Activated CD4-positive, alpha-beta memory T cell treated with anti-CD3 and anti-CD28 coated beads, Interleukin-2, amount 10 ng/mL, durations not matched to agents 7 days and 5 days (primary cell): ENCODE measurements at regions not wholly inside any gene's neighbourhood (a gene's known extent, or its start where the extent isn't known, plus 50 kb on each side); places are given as distances from the start of the nearest gene placed in this dataset.

ENCODE experiments used
- CTCF ChIA-PET: fragments of 350-600 bp; sonication (Branson Sonifier 250); formaldehyde crosslinking; loops from one replicate; lab custom pipeline; 2021; ENCODE audit warnings: antibody characterized with exemption, inconsistent platforms; lab: Charles Lee
- POLR2A ChIA-PET: fragments of 350-600 bp; sonication (Branson Sonifier 250); formaldehyde crosslinking; loops from one replicate; lab custom pipeline; 2021; ENCODE audit warnings: antibody characterized with exemption; lab: Charles Lee
- DNase-seq: peaks from one replicate; pipeline ENCODE4 v3.0.0-alpha.2; 2020
- H3K27ac Mint-ChIP-seq: one replicate; pipeline ENCODE4 v1.8.0; 2021; ENCODE audit warnings: mild to moderate bottlenecking, mixed read lengths
- H3K27me3 Mint-ChIP-seq: one replicate; pipeline ENCODE4 v1.8.0; 2021; ENCODE audit warnings: mixed read lengths
- H3K36me3 Mint-ChIP-seq: one replicate; pipeline ENCODE4 v1.8.0; 2021; ENCODE audit warnings: low read depth, mixed read lengths
- H3K4me1 Mint-ChIP-seq: one replicate; pipeline ENCODE4 v1.8.0; 2021; ENCODE audit warnings: mixed read lengths
- H3K4me3 Mint-ChIP-seq: one replicate; pipeline ENCODE4 v1.8.0; 2021; ENCODE audit warnings: mild to moderate bottlenecking, mixed read lengths
- H3K9me3 Mint-ChIP-seq: one replicate; pipeline ENCODE4 v1.8.0; 2021; ENCODE audit warnings: mixed read lengths

DNA sequence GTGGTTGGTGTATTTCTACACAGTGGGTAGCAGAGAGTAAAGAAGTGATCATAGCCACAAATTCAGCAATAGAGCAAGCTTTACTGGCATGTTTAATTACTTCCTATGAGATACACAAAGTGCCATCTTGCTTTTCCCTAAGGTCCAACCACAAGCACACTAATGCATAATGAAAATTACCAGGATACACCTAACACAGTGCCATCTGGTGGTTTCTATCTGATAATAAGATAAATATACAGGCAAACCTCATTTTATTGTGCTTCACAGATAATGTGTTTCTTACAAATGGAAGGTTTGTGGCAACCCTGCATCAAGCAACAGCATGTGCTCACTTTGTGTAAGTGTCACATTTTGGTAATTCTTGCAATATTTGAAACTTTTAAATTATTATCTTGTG lies 223.0 kb downstream of the NSUN3 start:
- Mint-ChIP-seq H3K27ac (no peak overlapping the region), H3K4me1 (no peaks in the 10 kb centered on the region), H3K4me3 (no peak overlapping the region), H3K27me3 (no peaks in the 10 kb centered on the region), H3K9me3 (no peaks in the 10 kb centered on the region), H3K36me3 (no peaks in the 10 kb centered on the region)
- ChIA-PET POLR2A (no interaction called here), CTCF (interaction anchor here (1.2 kb wide), 1 partner anchor 36 kb away, joined by 3 read pairs; no protein-coding TSS in a partner anchor)
- DNase-seq, result no peak

DNA sequence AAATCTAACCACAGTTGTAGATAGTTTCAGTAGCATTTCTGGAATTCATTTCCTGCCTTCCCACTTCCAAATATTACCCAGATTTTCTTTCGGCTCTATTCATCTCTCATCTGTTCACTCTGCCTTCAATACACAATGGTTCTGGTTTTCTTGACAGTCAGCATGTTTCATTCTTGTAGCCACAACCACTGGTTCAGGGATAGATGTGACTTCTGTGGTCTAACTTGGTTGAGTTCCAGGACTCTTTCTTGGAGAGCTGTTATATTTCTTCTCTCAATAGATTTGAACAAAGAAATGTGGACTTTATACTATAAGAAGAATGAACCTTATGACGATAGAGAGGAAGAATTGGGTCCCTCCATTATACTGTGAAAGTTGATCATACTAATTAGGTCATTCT lies 228.8 kb downstream of the NSUN3 start:
- CTCF ChIA-PET, result no interaction called here
- Mint-ChIP-seq H3K9me3 (no peaks in the 10 kb centered on the region), H3K27me3 (no peaks in the 10 kb centered on the region), H3K27ac (no peak overlapping the region), H3K4me3 (no peak overlapping the region), H3K36me3 (no peaks in the 10 kb centered on the region), H3K4me1 (no peaks in the 10 kb centered on the region)
- POLR2A ChIA-PET, result no interaction called here
- DNase-seq, result no peak

DNA sequence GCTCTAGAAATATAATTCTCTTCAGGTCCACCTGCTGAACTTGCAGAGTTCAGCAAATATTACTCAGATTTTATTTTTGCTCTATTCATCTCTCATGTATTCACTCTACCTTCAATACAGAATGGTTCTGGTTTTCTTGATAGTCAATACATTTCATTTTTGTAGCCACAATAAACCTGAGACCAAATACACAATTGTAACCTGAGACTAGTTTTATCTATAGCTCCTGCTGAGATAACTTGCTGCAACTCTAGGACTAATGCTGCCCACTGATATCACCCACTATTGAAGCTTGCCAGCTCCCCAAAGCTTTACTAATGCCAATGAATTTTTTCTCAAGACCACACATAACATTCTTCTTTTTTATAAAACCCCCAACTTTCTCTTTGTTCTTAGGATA lies 229.3 kb downstream of the NSUN3 start:
- H3K9me3 Mint-ChIP-seq, result no peaks in the 10 kb centered on the region
- CTCF ChIA-PET, result no interaction called here
- no peaks in the 10 kb centered on the region for H3K36me3 Mint-ChIP-seq
- no peaks in the 10 kb centered on the region for H3K27me3 Mint-ChIP-seq
- no peak for DNase-seq
- no peak overlapping the region for H3K27ac Mint-ChIP-seq
- POLR2A ChIA-PET, result no interaction called here
- H3K4me3 Mint-ChIP-seq, result no peak overlapping the region
- H3K4me1 Mint-ChIP-seq, result no peaks in the 10 kb centered on the region

DNA sequence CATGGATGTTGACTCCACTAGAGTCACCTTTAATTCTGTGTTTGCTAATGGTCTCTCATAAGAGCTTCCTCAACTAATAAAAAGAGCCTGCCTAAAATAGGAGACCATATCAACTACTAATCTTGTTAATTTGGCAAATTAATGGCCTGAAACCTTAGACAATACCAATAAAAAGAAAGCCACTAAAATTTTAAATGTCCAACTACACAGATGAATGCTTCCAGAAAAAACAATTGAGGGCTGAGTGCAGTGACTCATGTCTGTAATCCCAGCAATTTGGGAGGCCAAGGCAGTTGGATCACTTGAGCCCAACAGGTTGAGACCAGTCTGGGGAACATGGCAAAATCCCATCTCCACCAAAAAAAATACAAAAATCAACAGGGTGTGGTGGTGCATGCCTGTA lies 230.9 kb downstream of the NSUN3 start:
- Mint-ChIP-seq H3K36me3 (no peaks in the 10 kb centered on the region), H3K4me3 (no peak overlapping the region), H3K4me1 (no peaks in the 10 kb centered on the region), H3K27ac (no peak overlapping the region), H3K9me3 (no peaks in the 10 kb centered on the region), H3K27me3 (no peaks in the 10 kb centered on the region)
- ChIA-PET CTCF (no interaction called here), POLR2A (no interaction called here)
- DNase-seq, result no peak

DNA sequence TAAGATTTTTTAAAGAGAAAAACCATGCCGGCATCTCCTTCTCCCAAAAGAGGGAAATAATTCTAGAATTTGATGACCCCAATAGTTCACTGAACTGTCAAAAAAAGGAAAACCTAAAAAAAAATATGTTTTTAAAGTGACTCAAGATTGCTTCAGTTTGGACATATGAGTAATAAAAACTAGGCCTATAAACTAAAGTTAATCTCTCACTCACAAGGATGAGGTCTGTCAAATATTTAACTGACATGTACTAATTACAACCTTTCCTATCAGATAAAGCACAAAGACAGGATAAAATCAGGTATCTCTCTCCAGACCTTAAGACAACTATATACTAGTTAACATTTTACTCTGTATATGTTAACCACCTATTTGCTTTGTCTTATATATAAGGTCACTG lies 231.9 kb downstream of the NSUN3 start:
- ChIA-PET CTCF (no interaction called here), POLR2A (no interaction called here)
- no peak overlapping the region for H3K27ac Mint-ChIP-seq
- DNase-seq, result no peak
- H3K36me3 Mint-ChIP-seq, result no peaks in the 10 kb centered on the region
- H3K4me3 Mint-ChIP-seq, result no peak overlapping the region
- H3K9me3 Mint-ChIP-seq, result no peaks in the 10 kb centered on the region
- no peaks in the 10 kb centered on the region for H3K27me3 Mint-ChIP-seq
- H3K4me1 Mint-ChIP-seq, result no peaks in the 10 kb centered on the region

DNA sequence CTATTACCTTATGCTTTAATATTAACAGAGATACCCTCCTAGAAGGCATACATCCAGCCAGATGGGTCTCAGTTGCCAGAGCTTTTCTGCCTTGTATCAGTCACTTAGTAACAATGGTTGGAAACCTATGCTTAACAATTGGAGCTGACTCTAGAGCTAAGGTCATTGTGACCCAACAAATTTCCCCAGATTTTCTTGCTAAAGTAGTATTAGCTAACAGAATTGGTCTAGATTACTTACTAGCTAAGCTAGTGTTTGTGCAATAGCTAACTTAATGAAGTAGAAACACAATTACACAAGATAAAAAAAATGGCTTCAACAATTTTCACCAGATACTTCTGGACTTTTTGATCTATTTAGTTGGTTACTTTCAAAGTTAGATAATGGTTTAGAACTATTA lies 236.9 kb downstream of the NSUN3 start:
- Mint-ChIP-seq H3K9me3 (no peaks in the 10 kb centered on the region), H3K27me3 (no peaks in the 10 kb centered on the region), H3K4me1 (no peaks in the 10 kb centered on the region), H3K27ac (no peak overlapping the region), H3K36me3 (no peaks in the 10 kb centered on the region), H3K4me3 (no peak overlapping the region)
- ChIA-PET CTCF (no interaction called here), POLR2A (no interaction called here)
- DNase-seq, result no peak

DNA sequence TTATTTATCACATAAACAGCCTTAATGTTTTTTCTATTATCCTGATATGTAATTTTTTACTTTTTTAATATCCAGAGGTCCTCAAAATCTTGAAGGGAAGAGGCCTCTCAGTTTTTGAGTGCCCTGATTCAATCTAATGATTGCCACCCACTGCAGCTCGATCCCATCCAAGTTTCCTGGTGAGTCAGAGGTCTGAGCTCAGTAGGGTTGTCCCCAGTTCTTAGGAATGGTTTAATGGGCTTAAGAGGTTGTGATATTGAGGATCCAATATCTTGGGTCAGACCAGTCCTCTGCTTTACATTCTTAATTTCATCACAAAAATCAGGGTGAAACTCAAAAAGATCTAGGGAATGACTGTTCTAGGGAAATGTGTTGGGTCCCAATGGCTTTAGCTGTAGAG lies 238.5 kb downstream of the NSUN3 start:
- Mint-ChIP-seq H3K27me3 (no peaks in the 10 kb centered on the region), H3K27ac (no peak overlapping the region), H3K36me3 (no peaks in the 10 kb centered on the region), H3K9me3 (no peaks in the 10 kb centered on the region), H3K4me1 (no peaks in the 10 kb centered on the region), H3K4me3 (no peak overlapping the region)
- no peak for DNase-seq
- ChIA-PET CTCF (no interaction called here), POLR2A (no interaction called here)

DNA sequence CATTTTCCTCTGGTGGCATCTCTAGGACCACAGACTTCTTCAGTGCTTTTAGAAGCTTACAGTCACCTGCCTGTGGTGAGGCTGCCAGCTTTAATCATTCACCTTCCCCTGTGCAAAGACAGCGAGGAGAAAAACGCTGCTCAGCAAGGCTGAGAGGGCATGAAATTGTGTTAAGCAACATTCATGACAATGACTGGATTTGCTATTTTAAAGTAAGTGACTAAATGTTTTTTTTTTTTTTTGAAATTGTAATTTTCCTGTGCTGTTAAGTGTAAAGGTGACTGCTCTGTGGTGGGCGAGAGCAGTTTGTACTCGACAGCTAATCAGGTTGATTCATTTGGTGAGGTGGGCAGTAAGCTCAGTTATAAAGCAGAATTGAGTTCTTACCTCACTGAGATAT lies 240.4 kb downstream of the NSUN3 start:
- Mint-ChIP-seq H3K36me3 (no peaks in the 10 kb centered on the region), H3K9me3 (no peaks in the 10 kb centered on the region), H3K27me3 (no peaks in the 10 kb centered on the region), H3K27ac (no peak overlapping the region), H3K4me3 (no peak overlapping the region), H3K4me1 (no peaks in the 10 kb centered on the region)
- ChIA-PET POLR2A (no interaction called here), CTCF (no interaction called here)
- DNase-seq, result no peak

DNA sequence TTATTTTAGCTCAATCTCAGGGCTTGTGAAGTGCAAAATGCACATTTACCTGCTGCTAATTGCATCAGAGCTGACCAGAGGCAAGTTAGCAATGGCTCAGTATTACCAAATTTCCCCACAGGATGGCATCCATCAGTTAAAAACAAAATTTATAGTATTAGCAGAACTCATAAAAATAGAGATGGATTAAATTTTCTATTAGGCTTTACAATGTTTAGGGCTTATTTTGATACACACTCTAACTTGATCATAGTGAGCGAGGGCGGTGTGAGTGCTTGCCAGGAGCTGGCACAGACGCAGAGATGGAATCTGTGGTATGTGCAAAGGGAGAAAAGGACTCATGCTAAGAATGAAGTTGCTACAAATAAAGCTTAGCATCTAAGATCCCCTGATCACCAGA lies 241.0 kb downstream of the NSUN3 start:
- ChIA-PET CTCF (no interaction called here), POLR2A (no interaction called here)
- H3K4me1 Mint-ChIP-seq, result no peaks in the 10 kb centered on the region
- H3K9me3 Mint-ChIP-seq, result no peaks in the 10 kb centered on the region
- DNase-seq, result no peak
- H3K27me3 Mint-ChIP-seq, result no peaks in the 10 kb centered on the region
- H3K27ac Mint-ChIP-seq, result no peak overlapping the region
- H3K4me3 Mint-ChIP-seq, result no peak overlapping the region
- no peaks in the 10 kb centered on the region for H3K36me3 Mint-ChIP-seq

DNA sequence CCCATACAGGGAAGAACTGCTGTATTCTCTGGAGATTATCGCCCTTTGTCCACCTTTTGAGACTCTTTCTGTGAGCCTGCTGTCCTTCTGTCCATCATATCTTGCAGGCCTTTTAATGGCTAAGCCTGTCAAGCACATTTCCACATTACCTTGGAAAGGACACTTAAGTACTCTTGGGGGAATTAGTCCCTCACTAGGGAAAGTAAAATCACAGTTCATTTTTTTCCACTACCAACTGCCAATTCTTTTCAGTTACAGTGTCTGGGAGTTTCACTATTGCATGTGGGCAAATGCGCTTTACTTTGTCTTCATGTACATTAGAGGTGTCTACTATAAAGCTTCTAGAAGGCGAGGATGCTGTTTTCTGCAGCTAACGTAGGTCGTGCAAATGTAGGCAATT lies 242.1 kb downstream of the NSUN3 start:
- H3K36me3 Mint-ChIP-seq, result no peaks in the 10 kb centered on the region
- ChIA-PET CTCF (no interaction called here), POLR2A (no interaction called here)
- no peaks in the 10 kb centered on the region for H3K27me3 Mint-ChIP-seq
- H3K27ac Mint-ChIP-seq, result no peak overlapping the region
- no peaks in the 10 kb centered on the region for H3K9me3 Mint-ChIP-seq
- no peak for DNase-seq
- no peak overlapping the region for H3K4me3 Mint-ChIP-seq
- H3K4me1 Mint-ChIP-seq, result no peaks in the 10 kb centered on the region

DNA sequence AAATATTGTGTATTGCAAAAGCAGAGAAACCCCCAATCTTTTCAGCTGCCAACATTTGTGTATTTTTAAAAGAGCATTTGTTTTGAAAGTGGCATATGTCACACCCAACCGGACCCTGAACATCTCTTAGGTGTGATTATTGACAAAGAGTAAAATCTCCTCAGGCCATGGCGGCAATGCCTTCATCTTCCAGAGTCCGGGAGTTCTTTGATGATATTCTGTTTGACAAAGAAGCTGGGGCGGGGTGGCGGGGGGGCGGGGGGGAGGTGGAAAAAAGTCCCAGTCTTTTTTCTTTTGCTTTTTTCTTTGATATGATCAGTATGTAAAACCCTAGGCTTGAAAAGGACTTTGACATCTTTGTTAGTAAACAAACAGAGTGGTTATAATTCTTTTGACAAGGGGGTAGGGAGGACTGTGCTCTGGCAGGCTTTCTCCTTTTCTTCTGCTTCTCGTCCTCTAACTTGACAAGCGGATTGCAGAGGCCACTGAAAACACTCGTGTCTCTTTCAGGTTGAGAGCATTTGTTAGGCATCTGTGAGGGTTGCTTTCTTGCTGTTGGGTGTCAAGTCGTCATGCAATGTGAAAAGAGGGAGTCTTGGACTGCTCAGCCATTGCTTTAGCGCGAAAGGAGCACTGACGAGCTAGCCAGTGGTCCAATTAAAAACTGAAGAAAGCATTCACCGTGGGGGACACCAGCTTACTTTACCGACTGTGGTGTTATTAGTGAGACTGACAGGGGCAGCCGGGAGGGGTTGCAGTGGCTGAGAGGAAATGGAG lies 243.2 kb downstream of the NSUN3 start:
- no peaks in the 10 kb centered on the region for H3K9me3 Mint-ChIP-seq
- H3K4me1 Mint-ChIP-seq, result no peaks in the 10 kb centered on the region
- POLR2A ChIA-PET, result no interaction called here
- no peaks in the 10 kb centered on the region for H3K27me3 Mint-ChIP-seq
- no peaks in the 10 kb centered on the region for H3K36me3 Mint-ChIP-seq
- CTCF ChIA-PET, result no interaction called here
- no peak for DNase-seq
- no peak overlapping the region for H3K27ac Mint-ChIP-seq
- H3K4me3 Mint-ChIP-seq, result no peak overlapping the region

DNA sequence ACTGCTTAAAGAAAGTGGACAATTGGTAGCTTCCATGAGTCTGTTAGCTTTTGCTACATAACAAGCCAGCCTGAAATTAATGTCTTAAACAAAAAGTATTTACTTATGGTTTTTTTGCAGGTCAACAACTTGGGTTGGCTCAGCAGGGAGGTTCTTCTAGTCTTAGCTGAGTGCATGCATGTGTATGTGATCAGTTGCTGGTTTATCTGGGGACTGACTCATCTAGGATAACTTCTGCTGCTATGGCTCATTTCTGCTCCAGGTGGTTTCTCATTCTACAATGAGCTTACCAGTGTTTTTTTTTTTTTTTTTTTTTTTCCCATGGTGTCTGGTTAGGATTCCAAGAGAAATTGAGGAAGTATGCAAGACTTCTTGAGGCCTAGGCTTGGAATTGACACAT lies 244.7 kb downstream of the NSUN3 start:
- Mint-ChIP-seq H3K4me1 (no peaks in the 10 kb centered on the region), H3K27me3 (no peaks in the 10 kb centered on the region), H3K36me3 (no peaks in the 10 kb centered on the region), H3K9me3 (no peaks in the 10 kb centered on the region), H3K27ac (no peak overlapping the region), H3K4me3 (no peak overlapping the region)
- DNase-seq, result no peak
- CTCF ChIA-PET, result interaction anchor here (0.7 kb wide), 1 partner anchor 42 kb away, joined by 3 read pairs; no protein-coding TSS in a partner anchor
- POLR2A ChIA-PET, result no interaction called here

DNA sequence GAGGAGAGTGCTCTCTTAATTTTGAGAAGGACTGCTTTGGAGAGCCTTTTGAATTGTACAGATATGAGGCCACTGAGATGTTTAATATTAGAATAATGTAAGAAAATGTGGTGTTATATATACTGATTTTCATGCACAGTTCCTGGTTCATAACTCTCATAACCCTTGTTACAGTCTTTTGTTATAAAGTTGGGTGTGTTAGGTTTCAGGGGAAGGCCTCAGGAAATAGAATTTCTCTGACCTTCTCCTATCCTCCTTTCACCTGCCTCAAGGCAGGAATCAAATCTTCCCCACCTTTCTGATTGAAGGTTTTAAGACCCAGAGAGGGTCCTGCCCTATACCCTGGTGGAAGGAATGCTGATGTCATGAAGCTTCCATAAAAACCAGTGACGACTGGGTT lies 245.9 kb downstream of the NSUN3 start:
- DNase-seq, result no peak
- POLR2A ChIA-PET, result no interaction called here
- no peak overlapping the region for H3K27ac Mint-ChIP-seq
- no peaks in the 10 kb centered on the region for H3K36me3 Mint-ChIP-seq
- no peaks in the 10 kb centered on the region for H3K27me3 Mint-ChIP-seq
- no peaks in the 10 kb centered on the region for H3K9me3 Mint-ChIP-seq
- H3K4me3 Mint-ChIP-seq, result no peak overlapping the region
- CTCF ChIA-PET, result no interaction called here
- no peaks in the 10 kb centered on the region for H3K4me1 Mint-ChIP-seq

DNA sequence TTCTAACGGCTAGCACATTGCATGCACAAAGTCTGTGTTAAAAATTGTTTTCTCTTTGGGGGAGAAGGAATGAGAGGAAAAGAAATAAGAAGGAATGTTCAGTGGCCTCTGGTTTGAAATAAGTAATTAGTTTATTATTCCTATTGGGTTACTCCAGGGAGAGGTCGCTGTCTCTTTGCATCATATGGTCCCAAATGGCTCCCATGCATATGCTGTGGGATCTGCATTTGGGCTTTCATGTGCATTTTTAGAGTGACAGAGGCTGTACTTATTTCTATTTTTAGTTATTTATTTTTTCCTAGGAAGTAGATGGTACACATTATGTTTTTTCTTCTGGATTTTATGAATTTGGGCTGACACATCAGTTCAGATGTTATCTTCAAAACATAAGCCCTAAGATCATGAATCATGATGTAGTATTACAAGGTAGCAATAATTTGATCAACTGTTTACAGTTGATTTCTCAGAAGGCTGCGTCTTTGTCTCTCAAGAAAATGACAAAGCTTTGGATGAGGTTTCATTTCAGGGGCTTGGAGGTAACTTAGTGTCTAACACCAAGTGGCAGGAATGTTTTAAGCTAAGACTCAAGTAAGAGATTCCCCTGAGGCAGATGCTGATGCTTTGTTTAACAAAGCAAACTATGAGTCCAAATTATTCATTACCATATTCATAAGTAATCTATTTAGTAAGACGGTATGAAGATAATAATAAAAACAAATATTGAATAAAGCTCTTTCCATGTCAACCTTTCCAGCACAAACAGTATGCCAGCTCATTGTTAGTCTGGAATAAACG lies 247.7 kb downstream of the NSUN3 start:
- no peaks in the 10 kb centered on the region for H3K27me3 Mint-ChIP-seq
- no peaks in the 10 kb centered on the region for H3K9me3 Mint-ChIP-seq
- no peak overlapping the region for H3K27ac Mint-ChIP-seq
- ChIA-PET POLR2A (no interaction called here), CTCF (no interaction called here)
- H3K4me1 Mint-ChIP-seq, result no peaks in the 10 kb centered on the region
- no peaks in the 10 kb centered on the region for H3K36me3 Mint-ChIP-seq
- H3K4me3 Mint-ChIP-seq, result no peak overlapping the region
- DNase-seq, result no peak
